ENCODE measurements at regions not wholly inside any gene's neighbourhood (a gene's known extent, or its start where the extent isn't known, plus 50 kb on each side); places are given as distances from the start of the nearest gene placed in this dataset.
"Not testable (repeated sequence)": the region's sequence is repeated elsewhere in the genome, so short reads cannot be mapped to it uniquely, and the experiment has no call there.

- no peak for ATAC-seq
- DNase-seq = no peak
- intact Hi-C loops (cut with DNase I) = no loop called here
Measured at GRCh38 chr12:33205981-33206380, 233.6 kb downstream of the SYT10 start.

DNA sequence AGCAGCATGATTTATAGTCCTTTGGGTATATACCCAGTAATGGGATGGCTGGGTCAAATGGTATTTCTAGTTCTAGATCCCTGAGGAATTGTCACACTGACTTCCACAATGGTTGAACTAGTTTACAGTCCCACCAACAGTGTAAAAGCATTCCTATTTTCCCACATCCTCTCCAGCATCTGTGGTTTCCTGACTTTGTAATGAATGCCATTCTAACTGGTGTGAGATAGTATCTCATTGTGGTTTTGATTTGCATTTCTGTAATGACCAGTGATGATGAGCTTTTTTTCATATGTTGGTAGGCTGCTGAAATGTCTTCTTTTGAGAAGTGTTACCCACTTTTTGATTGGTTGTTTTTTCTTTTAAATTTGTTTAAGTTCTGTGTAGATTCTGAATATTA is 245.2 kb downstream of the SYT10 start:
- ATAC-seq; intact Hi-C loops (cut with DNase I); DNase-seq: not testable (repeated sequence)

DNA sequence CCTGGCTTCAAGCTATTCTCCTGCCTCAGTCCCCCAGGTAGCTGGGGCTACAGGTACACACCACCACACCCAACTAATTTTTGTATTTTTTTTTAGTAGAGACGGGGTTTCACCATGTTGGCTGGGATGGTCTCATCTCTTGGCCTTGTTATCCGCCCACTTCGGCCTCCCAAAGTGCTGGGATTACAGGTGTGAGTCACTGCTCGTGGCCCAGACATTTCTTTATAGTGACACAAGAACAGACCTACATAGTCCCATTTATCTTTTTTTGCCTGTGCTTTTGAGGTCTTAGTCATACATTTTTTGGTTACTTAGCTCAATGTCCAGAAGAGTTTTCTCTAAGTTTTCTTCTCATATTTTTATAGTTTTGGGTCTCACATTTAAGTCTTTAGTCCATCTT is 247.4 kb downstream of the SYT10 start:
- ATAC-seq (no peak), DNase-seq (no peak)
- intact Hi-C loops (cut with DNase I) = no loop called here

- intact Hi-C loops (cut with DNase I) = no loop called here
- ATAC-seq = no peak
- DNase-seq = no peak
Measured at GRCh38 chr12:33187409-33187808, 252.2 kb downstream of the SYT10 start.

DNA sequence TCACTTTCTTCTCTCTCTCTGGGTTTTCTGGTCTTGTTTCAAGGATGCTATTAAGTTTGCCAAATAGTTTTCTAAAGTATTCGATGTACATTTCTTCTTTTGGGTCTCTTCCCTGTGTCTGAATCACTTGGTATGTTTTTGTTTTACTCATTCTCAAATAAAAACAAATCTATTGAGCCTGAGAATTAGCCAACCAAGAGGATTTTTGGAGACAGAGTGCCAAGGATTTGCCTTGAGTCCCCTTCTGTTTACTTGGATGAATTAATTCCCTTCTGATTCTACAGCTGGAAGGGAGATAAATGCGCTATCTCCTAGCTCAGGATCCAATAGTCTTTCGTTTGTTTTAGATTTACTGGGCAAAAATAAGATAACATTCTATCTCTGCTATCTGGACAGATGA is 255.5 kb downstream of the SYT10 start:
- DNase-seq (no peak), ATAC-seq (no peak)
- intact Hi-C loops (cut with DNase I) = no loop called here

DNA sequence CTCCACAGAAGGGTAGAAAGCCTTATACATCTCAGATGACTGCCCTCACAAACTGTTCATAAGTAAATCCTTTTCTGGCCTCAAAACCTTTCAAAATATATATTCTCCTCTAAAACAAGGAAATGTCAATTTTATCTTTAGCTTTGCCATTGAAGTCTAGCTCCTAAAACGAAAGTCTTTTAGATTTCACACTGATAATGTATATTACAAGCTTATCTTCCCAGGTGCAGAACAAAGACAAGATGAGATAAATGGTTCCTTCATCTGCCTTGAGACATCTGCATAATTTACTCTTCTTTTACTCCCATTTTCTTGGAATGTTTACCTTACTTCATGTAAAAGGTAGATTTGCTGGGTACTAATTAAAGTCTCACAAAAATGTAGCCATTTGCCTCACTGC is 257.1 kb downstream of the SYT10 start:
- ATAC-seq (no peak), DNase-seq (no peak)
- intact Hi-C loops (cut with DNase I) = no loop called here

GRCh38 chr12:33180918-33181317 is 258.7 kb downstream of the SYT10 start:
- intact Hi-C loops (cut with DNase I) = no loop called here

DNA sequence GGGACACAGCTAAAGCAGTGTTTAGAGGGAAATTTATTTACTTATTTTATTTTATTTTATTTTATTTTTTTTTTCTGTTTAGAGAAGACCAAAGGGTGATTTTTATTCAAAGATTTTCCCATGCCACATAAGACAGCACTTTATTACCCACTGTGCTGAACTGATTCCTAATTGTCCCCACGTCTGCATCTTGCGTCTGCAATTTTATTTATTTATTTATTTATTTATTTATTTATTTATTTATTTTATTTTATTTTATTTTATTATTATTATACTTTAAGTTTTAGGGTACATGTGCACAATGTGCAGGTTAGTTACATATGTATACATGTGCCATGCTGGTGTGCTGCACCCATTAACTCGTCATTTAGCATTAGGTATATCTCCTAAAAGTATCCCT is 269.7 kb upstream of the PKP2 start:
- ATAC-seq; DNase-seq; intact Hi-C loops (cut with DNase I): not testable (repeated sequence)

More at GRCh38 chr12:33180918-33181317, 258.7 kb downstream of the SYT10 start:
- DNase-seq (no peak), ATAC-seq (no peak)

DNA sequence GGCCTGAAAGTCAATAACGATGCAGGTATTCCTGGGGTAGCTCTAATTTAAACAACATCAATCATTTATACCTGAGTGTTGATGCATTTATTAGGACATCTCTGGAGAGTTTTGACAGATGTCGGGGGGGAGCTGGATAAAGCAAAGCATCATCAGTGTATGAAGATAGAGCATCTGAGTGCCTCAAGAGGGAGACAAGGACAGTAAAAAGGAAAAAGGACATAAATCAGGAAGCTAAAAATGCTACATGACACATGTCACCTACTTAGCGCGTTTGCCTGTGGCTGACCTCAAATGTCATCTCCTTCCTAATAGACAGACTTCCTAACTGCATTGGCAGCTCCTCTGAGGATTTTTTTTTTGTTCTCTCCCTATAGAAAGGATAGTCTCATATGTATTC is 259.5 kb upstream of the PKP2 start:
- ATAC-seq = no peak
- DNase-seq = no peak
- intact Hi-C loops (cut with DNase I) = no loop called here

- DNase-seq; intact Hi-C loops (cut with DNase I); ATAC-seq: not testable (repeated sequence)
Measured at GRCh38 chr12:33147292-33147691, 250.7 kb upstream of the PKP2 start.

- intact Hi-C loops (cut with DNase I) = no loop called here
- ATAC-seq (no peak), DNase-seq (no peak)
Measured at GRCh38 chr12:33129500-33129899, 232.9 kb upstream of the PKP2 start.

GRCh38 chr12:33125755-33126154 is 229.2 kb upstream of the PKP2 start:
- intact Hi-C loops (cut with DNase I) = no loop called here
- ATAC-seq = no peak

DNA sequence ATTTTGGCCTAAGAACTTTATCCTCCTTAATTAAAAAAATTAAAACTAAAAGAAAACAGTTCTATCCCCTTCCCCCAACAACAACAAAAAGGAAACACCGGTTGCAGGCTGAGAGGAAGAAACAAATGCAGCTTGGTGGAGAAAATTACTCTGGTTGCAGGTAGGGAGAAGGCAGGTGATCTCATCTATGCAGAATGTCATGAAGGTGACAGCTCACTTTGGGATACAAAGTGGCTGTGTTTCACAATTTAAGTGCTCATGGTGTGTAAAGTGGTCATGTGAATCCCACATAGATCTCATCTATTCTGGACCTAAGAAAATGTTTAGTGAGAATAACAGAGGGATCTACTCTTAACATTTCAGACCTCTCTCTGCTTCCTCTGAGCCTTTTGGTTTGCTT is 219.7 kb upstream of the PKP2 start:
- intact Hi-C loops (cut with DNase I) = no loop called here
- ATAC-seq (no peak), DNase-seq (no peak)

More at GRCh38 chr12:33125755-33126154, 229.2 kb upstream of the PKP2 start:
- no peak for DNase-seq

GRCh38 chr12:33115716-33116115 is 219.1 kb upstream of the PKP2 start:
- ATAC-seq = no peak

DNA sequence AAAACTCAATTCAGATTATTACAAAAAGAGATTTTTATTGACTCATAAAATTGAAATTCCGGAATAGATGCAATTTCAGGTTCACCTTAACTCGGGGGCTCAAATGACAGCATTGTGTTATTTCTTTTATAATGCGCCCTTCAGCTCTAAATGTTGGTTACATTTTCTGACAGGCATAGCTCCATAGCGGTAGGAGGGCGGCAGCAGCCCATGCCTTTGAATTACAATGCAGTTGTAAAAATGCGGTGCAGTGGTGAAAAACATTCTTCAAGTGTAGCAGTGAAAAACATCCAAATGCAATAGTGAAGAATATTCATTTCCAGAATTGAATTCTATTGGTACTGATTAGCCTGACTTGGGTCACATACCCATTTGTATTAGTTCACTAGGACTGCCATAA is 215.3 kb upstream of the PKP2 start:
- ATAC-seq = no peak
- intact Hi-C loops (cut with DNase I) = no loop called here
- DNase-seq = no peak

More at GRCh38 chr12:33115716-33116115, 219.1 kb upstream of the PKP2 start:
- DNase-seq = no peak
- intact Hi-C loops (cut with DNase I) = no loop called here

GRCh38 chr12:33107827-33108226 is 211.2 kb upstream of the PKP2 start:
- DNase-seq; intact Hi-C loops (cut with DNase I); ATAC-seq: not testable (repeated sequence)

DNA sequence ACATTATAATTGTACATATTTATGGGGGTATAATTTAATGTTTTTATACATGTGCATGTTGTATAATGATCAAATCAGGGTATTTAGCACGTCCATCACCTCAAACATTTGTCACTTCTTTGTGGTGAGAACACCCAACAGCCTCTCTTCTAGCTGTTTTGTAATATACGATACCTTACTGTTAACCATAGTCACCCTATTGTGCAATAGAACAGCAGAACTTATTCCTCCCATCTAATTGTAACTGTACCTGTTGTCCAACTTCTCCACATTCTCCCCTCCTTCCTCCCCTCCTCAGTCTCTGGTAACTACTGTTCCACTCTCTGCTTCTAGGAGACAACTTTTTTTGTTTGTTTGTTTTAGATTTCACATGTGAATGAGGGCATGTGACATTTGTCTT is 197.0 kb upstream of the PKP2 start:
- no peak for ATAC-seq
- intact Hi-C loops (cut with DNase I) = no loop called here

DNA sequence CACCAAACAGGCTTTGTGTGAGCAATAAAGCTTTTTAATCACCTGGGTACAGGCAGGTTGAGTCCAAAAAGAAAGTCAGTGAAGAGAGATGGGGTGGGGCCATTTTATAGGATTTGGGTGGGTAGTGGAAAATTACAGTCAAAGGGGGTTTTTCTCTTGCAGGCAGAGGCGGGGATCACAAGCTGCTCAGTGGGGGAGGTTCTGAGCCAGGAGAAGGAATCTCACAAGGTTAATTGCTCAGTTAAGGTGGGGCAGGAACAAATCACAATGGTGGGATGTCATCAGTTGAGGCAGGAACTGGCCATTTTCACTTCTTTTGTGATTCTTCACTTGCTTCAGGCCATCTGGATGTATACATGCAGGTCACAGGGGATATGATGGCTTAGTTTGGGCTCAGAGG is 191.3 kb upstream of the PKP2 start:
- intact Hi-C loops (cut with DNase I); DNase-seq: not testable (repeated sequence)

More for the DNA sequence above, 197.0 kb upstream of the PKP2 start:
- no peak for DNase-seq

DNA sequence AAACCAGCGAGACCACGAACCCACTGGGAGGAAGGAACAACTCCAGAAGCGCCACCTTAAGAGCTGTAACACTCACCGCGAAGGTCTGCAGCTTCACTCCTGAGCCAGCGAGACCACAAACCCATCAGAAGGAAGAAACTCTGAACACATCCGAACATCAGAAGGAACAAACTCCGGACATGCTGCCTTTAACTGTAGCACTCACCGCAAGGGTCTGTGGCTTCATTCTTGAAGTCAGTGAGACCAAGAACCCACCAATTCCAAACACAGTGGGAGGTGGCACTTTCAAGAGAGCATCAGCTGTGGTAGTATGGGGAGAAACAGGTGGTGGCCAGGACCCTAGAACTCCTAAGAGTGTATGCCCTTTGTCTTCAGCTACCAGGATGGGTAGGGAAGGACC is 179.8 kb upstream of the PKP2 start:
- intact Hi-C loops (cut with DNase I); DNase-seq; ATAC-seq: not testable (repeated sequence)

More for the DNA sequence above, 191.3 kb upstream of the PKP2 start:
- not testable (repeated sequence) for ATAC-seq

DNA sequence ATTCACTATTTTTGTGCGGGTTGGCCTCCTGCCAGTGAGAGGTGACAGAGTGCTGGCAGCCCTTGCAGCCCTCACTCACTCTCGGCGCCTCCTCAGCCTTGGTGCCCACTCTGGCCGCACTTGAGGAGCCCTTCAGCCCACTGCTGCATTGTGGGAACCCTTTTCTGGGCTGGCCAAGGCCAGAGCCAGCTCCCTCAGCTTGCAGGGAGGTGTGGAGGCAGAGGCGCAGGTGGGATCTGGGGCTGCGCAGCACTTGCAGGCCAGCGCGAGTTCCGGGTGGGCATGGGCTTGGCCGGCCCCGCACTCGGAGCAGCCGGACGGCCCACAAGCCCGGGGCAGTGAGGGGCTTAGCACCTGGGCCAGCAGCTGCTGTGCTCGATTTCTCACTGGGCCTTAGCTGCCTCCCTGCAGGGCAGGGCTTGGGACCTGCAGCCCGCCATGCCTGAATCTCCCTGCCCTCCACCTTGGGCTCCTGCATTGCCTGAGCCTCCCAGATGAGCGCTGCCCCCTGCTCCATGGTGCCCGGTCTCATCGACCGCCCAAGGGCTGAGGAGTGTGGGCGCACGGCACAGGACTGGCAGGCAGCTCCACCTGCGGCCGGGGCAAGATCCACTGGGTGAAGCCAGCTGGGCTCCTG is 178.7 kb upstream of the PKP2 start:
- intact Hi-C loops (cut with DNase I); DNase-seq; ATAC-seq: not testable (repeated sequence)

DNA sequence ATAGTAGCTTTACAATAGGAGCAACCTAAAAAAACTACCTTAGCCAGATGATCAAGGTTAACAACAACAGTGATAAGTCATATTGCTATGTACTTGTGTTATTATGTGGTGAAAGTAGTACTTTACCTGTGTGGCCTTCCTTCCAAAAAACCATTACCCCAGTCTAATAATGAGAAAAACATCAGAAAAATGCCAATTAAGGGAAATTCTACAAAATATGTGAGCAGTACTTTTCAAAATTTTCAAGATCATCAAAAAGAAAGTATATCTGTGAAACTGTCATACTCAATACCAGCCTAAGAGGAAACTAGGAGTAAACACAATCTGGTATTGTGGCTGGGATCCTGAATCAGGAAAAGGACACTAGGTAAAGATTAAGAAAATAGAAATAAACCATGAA is 165.3 kb upstream of the PKP2 start:
- no peak for ATAC-seq
- intact Hi-C loops (cut with DNase I) = no loop called here
- DNase-seq = no peak
